Brain microvascular endothelial cell (primary cell): ENCODE measurements at regions not wholly inside any gene's neighbourhood (a gene's known extent, or its start where the extent isn't known, plus 50 kb on each side); places are given as distances from the start of the nearest gene placed in this dataset.
"Not testable (repeated sequence)": the region's sequence is repeated elsewhere in the genome, so short reads cannot be mapped to it uniquely, and the experiment has no call there.

Source experiments
- DNase-seq: peaks from one replicate; pipeline ENCODE4 v3.0.0-alpha.2; 2020
- H3K27ac ChIP-seq: fragments of 250-450 bp; sonication (Bioruptor Pico); 2 replicates; pipeline ENCODE4 v1.5.1; 2020; ENCODE audit warnings: mild to moderate bottlenecking, moderate library complexity
- H3K27me3 ChIP-seq: fragments of 250-450 bp; sonication (Bioruptor Pico); replicated peaks from 2 replicates; pipeline ENCODE4 v1.5.1; 2020; ENCODE audit warnings: mild to moderate bottlenecking
- H3K36me3 ChIP-seq: fragments of 250-450 bp; sonication (Bioruptor Pico); replicated peaks from 2 replicates; pipeline ENCODE4 v1.5.1; 2020; ENCODE audit warnings: mild to moderate bottlenecking
- H3K4me3 ChIP-seq: 2 replicates; pipeline ENCODE4 v1.5.1; 2011; ENCODE audit warnings: low read depth, mild to moderate bottlenecking, control low read depth, low read length, moderate library complexity
- CTCF ChIP-seq: IDR thresholded peaks from 2 replicates; pipeline ENCODE4 v1.5.1; 2011; ENCODE audit warnings: low read depth, mild to moderate bottlenecking, moderate library complexity, low read length, control low read depth, inconsistent platforms; ENCODE audit errors: missing control alignments
- in situ Hi-C: cut with HindIII; loops from 2 replicates; pipeline ENCODE4 v1.10.0; 2017; ENCODE audit warnings: low sequenced_read_pairs, low pct_ligation_motif_present

- in situ Hi-C loops: no loop called here
- no peak for DNase-seq
- TF ChIP-seq CTCF: no peak
Measured at GRCh38 chr1:213585402-213585801, 402.4 kb upstream of the PROX1 start.

DNA sequence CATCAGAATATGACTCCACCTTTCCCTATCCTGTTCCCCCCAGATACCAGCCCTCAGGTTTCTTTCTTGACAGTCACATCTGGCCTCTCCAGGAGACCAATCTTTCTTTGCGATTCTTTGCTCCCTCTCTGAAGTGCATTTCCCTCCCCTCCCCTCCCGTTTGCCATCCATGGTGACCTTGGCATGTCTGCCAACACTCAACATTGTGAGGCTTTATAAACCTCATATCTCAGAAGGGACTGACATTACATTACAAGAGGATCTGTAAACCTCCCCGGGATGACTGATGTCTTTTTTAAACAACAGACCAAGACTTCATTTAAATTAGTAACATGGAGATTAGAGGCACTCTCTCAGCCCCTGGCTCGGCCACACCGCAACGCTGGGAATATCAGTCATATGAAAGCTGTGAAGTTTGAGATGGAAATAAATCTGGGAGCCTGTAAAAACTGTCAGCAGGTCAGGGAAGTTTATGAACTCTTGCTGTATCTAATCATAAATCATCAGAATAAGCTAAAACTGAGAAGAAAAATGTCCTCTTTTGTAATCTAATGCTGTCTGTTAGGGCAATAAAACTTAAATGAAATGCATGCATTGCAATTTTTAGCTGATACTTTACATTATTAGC lies 401.7 kb upstream of the PROX1 start:
- in situ Hi-C loops: no loop called here
- no peak for TF ChIP-seq CTCF
- no peak for DNase-seq
- Histone ChIP-seq H3K4me3 (no peak overlapping the region), H3K27ac (no peak overlapping the region), H3K36me3 (no peaks in the 10 kb centered on the region), H3K27me3 (no peaks in the 10 kb centered on the region)

More at GRCh38 chr1:213585402-213585801, 402.4 kb upstream of the PROX1 start:
- no peak overlapping the region for H3K27ac ChIP-seq
- no peak overlapping the region for H3K4me3 ChIP-seq
- H3K36me3 ChIP-seq: no peaks in the 10 kb centered on the region
- H3K27me3 ChIP-seq: no peaks in the 10 kb centered on the region

DNA sequence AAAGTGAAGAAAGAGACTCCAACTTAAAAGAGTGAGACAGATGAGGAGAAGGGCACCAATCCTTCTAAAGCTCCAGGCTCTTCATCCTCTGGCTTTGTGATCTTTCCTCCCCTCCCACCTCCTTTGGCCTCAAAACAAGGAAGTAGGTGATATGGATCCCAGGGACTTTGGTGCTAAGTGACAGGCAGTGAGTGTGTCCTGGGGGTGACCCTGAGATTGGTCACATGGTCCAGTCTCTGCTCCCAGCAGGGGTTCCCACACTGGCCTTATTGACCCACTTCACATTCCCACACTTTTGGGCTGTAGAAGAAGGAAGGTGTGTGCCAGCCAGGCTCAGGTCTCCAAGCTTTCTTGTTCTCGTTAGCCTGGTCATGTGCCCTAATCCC lies 401.2 kb upstream of the PROX1 start:
- no peak for TF ChIP-seq CTCF
- no peaks in the 10 kb centered on the region for H3K36me3 ChIP-seq
- no peaks in the 10 kb centered on the region for H3K27me3 ChIP-seq
- H3K27ac ChIP-seq: no peak overlapping the region
- no peak for DNase-seq
- in situ Hi-C loops: no loop called here
- no peak overlapping the region for H3K4me3 ChIP-seq

DNA sequence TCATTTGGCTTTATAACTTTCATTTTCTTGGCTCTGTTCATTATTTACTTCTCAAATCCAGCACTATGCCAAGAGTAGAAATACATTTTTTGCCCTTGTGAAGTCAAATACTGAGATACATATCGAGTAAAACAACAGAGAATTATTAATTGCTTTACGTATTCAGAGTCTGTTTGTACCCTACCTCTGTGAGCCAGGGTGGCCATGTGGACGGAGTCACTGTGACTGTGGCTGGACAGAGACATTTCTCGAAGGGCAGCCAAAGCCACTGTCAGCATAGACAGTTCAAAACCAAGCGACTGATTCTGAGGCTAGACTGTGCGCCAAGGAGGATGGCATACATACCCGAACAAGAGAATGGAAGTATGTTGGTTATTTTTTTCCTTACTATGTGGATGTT lies 391.0 kb upstream of the PROX1 start:
- Histone ChIP-seq H3K4me3 (no peak overlapping the region), H3K27me3 (no peaks in the 10 kb centered on the region), H3K36me3 (no peaks in the 10 kb centered on the region), H3K27ac (no peak overlapping the region)
- TF ChIP-seq CTCF: no peak
- in situ Hi-C loops: no loop called here
- no peak for DNase-seq

GRCh38 chr1:213598263-213598662 lies 389.5 kb upstream of the PROX1 start:
- Histone ChIP-seq H3K36me3 (no peaks in the 10 kb centered on the region), H3K27ac (no peak overlapping the region), H3K4me3 (no peak overlapping the region), H3K27me3 (no peaks in the 10 kb centered on the region)
- no peak for DNase-seq
- TF ChIP-seq CTCF: no peak
- in situ Hi-C loops: no loop called here

DNA sequence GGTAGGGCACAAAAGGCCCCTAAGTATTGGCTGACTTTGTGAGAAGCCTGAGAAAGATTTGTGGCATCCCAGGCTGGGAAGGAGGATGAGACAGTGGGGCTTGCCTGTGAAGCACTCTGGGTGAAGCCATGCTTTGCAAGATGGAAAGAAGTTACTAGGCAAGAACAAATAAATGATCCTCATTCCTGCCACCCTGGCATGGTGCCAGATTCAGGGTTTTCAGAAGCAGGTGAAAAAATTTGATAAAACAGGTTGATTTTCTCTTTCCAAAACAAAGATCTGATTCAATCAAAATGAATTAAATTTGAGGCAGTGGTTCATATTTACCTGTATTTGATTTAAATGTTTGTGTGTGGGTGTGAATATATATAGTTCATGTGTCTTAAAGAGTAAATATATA lies 386.9 kb upstream of the PROX1 start:
- in situ Hi-C loops: no loop called here
- Histone ChIP-seq H3K27ac (no peak overlapping the region), H3K4me3 (no peak overlapping the region), H3K36me3 (no peaks in the 10 kb centered on the region), H3K27me3 (no peaks in the 10 kb centered on the region)
- no peak for TF ChIP-seq CTCF
- no peak for DNase-seq

DNA sequence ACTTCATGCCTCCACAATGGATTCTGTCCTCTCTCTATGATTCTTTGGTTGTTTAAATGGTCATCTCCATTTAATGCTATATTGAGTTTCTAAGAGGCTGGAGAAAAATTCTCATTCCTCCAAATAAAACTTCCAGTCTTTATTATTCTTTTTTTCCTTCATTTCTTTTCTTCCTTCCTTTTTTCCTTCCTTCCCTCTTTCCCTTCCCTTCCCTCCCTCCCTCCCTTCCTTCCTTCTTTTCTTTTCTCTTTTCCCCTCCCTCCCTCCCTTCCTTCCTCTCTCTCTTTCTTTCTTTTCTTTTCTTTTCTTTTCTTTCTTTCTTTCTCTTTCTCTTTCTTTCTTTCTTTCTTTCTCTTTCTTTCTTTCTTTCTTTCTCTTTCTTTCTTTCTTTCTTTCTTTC lies 386.1 kb upstream of the PROX1 start:
- H3K27ac ChIP-seq, H3K27me3 ChIP-seq, DNase-seq, in situ Hi-C loops, H3K36me3 ChIP-seq, H3K4me3 ChIP-seq: not testable (repeated sequence)
